Retina (tissue), 1 donor: ENCODE measurements at regions not wholly inside any gene's neighbourhood (a gene's known extent, or its start where the extent isn't known, plus 50 kb on each side); places are given as distances from the start of the nearest gene placed in this dataset.
"Not testable (repeated sequence)": the region's sequence is repeated elsewhere in the genome, so short reads cannot be mapped to it uniquely, and the experiment has no call there.

ENCODE experiments used
- DNase-seq: peaks from one replicate; pipeline ENCODE4 v3.0.0-alpha.2; 2016

GRCh38 chr15:100769043-100769974 is 110.3 kb upstream of the ALDH1A3 start:
- no peak for DNase-seq

GRCh38 chr15:100769975-100770340 is 109.7 kb upstream of the ALDH1A3 start:
- no peak for DNase-seq

- DNase-seq: no peak
Observed at GRCh38 chr15:100770661-100771584, 108.7 kb upstream of the ALDH1A3 start.

GRCh38 chr15:100771746-100772145 is 107.9 kb upstream of the ALDH1A3 start:
- DNase-seq: no peak

- no peak for DNase-seq
Observed at GRCh38 chr15:100772478-100772877, 107.2 kb upstream of the ALDH1A3 start.

GRCh38 chr15:100772892-100773520 is 106.6 kb upstream of the ALDH1A3 start:
- DNase-seq: no peak

- not testable (repeated sequence) for DNase-seq
Observed at GRCh38 chr15:100774044-100774443, 105.6 kb upstream of the ALDH1A3 start.

- DNase-seq: no peak
Observed at GRCh38 chr15:100775581-100776185, 103.9 kb upstream of the ALDH1A3 start.

- no peak for DNase-seq
Observed at GRCh38 chr15:100777821-100778220, 101.8 kb upstream of the ALDH1A3 start.

- DNase-seq: no peak
Observed at GRCh38 chr15:100778831-100779288, 100.8 kb upstream of the ALDH1A3 start.

- no peak for DNase-seq
Observed at GRCh38 chr15:100779331-100780207, 100.1 kb upstream of the ALDH1A3 start.

GRCh38 chr15:100780208-100780800 is 99.3 kb upstream of the ALDH1A3 start:
- no peak for DNase-seq

- DNase-seq: no peak
Observed at GRCh38 chr15:100781061-100781960, 98.3 kb upstream of the ALDH1A3 start.

- DNase-seq: no peak
Observed at GRCh38 chr15:100781961-100782530, 97.6 kb upstream of the ALDH1A3 start.

GRCh38 chr15:100783291-100783690 is 96.3 kb upstream of the ALDH1A3 start:
- no peak for DNase-seq

- no peak for DNase-seq
Observed at GRCh38 chr15:100783760-100784492, 95.7 kb upstream of the ALDH1A3 start.

- DNase-seq: no peak
Observed at GRCh38 chr15:100784493-100785180, 95.0 kb upstream of the ALDH1A3 start.
